Neural crest cell (in vitro differentiated cells): ENCODE measurements at regions not wholly inside any gene's neighbourhood (a gene's known extent, or its start where the extent isn't known, plus 50 kb on each side); places are given as distances from the start of the nearest gene placed in this dataset.
A peak's percentile ranks its signal among the peaks of the same experiment; 100 is the strongest.

Source experiments
- DNase-seq: peaks from one replicate; pipeline ENCODE4 v3.0.0; 2021; ENCODE audit warnings: low read depth, mixed read lengths, low spot score
- H3K27ac Mint-ChIP-seq: one replicate; pipeline ENCODE4 v1.8.0; 2021; ENCODE audit warnings: mild to moderate bottlenecking, mixed read lengths; ENCODE audit not compliant: unreplicated experiment
- H3K27me3 Mint-ChIP-seq: 2 replicates; pipeline ENCODE4 v1.8.0; 2021; ENCODE audit warnings: low read depth, mild to moderate bottlenecking, mixed read lengths
- H3K36me3 Mint-ChIP-seq: 2 replicates; pipeline ENCODE4 v1.8.0; 2021; ENCODE audit warnings: low read depth, mild to moderate bottlenecking, mixed read lengths
- H3K4me1 Mint-ChIP-seq: 2 replicates; pipeline ENCODE4 v1.8.0; 2021; ENCODE audit warnings: mixed read lengths
- H3K4me3 Mint-ChIP-seq: one replicate; pipeline ENCODE4 v1.8.0; 2021; ENCODE audit warnings: mild to moderate bottlenecking, mixed read lengths
- H3K9me3 Mint-ChIP-seq: 2 replicates; pipeline ENCODE4 v1.8.0; 2021; ENCODE audit warnings: mixed read lengths
- TF ChIP-seq, protein P1 (sequence below): fragments of 200-600 bp; sonication (generic); conservative IDR thresholded peaks from 2 replicates; pipeline ENCODE4 v1.5.0; 2021; ENCODE audit warnings: antibody characterized with exemption, mild to moderate bottlenecking

DNA sequence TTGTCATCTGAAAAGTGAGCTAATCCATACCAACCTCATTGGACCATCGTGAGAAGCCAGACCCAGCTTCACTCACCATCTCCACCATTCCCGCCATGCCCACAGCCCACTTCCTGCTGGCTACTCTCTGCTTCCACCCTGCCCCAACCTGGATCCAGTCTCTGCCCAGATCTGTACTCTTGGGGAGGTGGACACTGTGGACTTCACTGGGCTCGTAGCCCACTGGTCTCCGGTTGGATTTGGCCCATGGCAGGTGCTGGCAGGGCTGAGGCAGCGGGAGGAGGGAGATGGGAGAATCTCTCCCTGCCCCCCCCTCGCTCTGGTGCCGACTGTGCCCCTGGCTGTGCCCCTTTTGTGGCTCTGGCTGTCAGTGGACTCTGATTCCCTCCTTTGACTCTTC, 193.8 kb downstream of the ABHD5 start:
- Mint-ChIP-seq H3K27me3 (peaks cover 3% of the 10 kb centered on the region), H3K36me3 (no peaks in the 10 kb centered on the region), H3K27ac (no peak overlapping the region), H3K4me3 (no peak overlapping the region), H3K9me3 (peaks cover under 1% of the 10 kb centered on the region), H3K4me1 (peaks cover 2% of the 10 kb centered on the region)
- TF ChIP-seq, protein P1, sequence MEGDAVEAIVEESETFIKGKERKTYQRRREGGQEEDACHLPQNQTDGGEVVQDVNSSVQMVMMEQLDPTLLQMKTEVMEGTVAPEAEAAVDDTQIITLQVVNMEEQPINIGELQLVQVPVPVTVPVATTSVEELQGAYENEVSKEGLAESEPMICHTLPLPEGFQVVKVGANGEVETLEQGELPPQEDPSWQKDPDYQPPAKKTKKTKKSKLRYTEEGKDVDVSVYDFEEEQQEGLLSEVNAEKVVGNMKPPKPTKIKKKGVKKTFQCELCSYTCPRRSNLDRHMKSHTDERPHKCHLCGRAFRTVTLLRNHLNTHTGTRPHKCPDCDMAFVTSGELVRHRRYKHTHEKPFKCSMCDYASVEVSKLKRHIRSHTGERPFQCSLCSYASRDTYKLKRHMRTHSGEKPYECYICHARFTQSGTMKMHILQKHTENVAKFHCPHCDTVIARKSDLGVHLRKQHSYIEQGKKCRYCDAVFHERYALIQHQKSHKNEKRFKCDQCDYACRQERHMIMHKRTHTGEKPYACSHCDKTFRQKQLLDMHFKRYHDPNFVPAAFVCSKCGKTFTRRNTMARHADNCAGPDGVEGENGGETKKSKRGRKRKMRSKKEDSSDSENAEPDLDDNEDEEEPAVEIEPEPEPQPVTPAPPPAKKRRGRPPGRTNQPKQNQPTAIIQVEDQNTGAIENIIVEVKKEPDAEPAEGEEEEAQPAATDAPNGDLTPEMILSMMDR = no peak
- DNase-seq = no peak

GRCh38 chr3:43885908-43886618, 195.3 kb downstream of the ABHD5 start:
- Mint-ChIP-seq H3K27ac (no peak overlapping the region), H3K27me3 (peaks cover 3% of the 10 kb centered on the region), H3K4me1 (no peaks in the 10 kb centered on the region), H3K4me3 (no peak overlapping the region), H3K9me3 (no peaks in the 10 kb centered on the region), H3K36me3 (no peaks in the 10 kb centered on the region)
- no peak for DNase-seq
- TF ChIP-seq, protein P1 = no peak

GRCh38 chr3:43892061-43892460, 201.3 kb downstream of the ABHD5 start:
- Mint-ChIP-seq H3K27ac (no peak overlapping the region), H3K4me1 (peaks cover 35% of the 10 kb centered on the region), H3K27me3 (peaks cover 20% of the 10 kb centered on the region), H3K4me3 (peak overlapping the region; percentile 76), H3K36me3 (no peaks in the 10 kb centered on the region), H3K9me3 (no peaks in the 10 kb centered on the region)
- DNase-seq = no peak
- TF ChIP-seq, protein P1 = no peak

DNA sequence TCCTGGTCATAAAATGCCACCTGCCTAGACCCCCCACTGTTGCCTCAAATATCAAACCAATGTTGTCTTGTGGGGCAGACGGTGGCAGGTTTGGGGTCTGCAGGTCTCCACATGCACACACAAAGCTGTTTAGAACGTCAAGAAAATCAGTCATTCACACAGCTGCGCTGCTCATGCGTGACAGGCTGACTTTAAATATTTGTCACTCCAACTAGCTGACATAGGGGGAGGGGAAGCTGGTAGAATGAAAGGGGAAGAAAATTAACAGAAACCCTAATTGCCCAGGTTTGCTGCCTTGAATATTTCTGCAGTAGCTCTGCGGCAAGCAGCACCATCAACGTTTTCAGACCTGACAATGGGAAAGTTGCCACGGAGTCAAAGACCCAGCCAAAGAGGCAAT, 201.8 kb downstream of the ABHD5 start:
- Mint-ChIP-seq H3K9me3 (no peaks in the 10 kb centered on the region), H3K4me3 (peak overlapping the region; percentile 76), H3K36me3 (no peaks in the 10 kb centered on the region), H3K27ac (peak overlapping the region; percentile 3), H3K27me3 (peaks cover 20% of the 10 kb centered on the region), H3K4me1 (peaks cover 35% of the 10 kb centered on the region)
- DNase-seq = no peak
- TF ChIP-seq, protein P1 = no peak

DNA sequence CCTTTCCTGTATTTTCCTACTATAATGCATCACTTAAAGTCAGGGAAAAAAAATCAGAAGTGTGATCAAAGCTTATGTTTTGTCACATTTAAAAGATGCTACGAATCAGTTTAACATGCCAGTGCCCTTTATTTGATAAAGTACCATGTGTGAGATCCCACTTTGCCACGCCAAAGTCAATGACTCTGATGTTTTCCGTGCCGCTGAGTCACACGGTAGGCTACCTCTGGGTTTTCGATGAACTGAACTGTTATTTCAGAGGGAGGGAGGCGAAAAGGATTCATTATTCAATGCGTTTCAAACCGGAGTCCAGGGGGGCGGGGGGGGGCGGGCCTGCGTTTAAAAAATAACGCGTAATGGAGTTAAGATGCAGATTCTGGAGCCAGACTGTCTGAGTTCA, 203.0 kb downstream of the ABHD5 start:
- no peak for DNase-seq
- Mint-ChIP-seq H3K27me3 (peaks cover 20% of the 10 kb centered on the region), H3K27ac (no peak overlapping the region), H3K36me3 (no peaks in the 10 kb centered on the region), H3K4me3 (peak overlapping the region; percentile 76), H3K4me1 (peaks cover 35% of the 10 kb centered on the region), H3K9me3 (no peaks in the 10 kb centered on the region)
- TF ChIP-seq, protein P1 = no peak
